Testis (tissue), 2 donors: ENCODE measurements at regions not wholly inside any gene's neighbourhood (a gene's known extent, or its start where the extent isn't known, plus 50 kb on each side); places are given as distances from the start of the nearest gene placed in this dataset.

ENCODE experiments used
- DNase-seq: peaks from one replicate; pipeline ENCODE4 v3.0.0-alpha.2; 2019
- H3K27ac ChIP-seq, 2 donors: fragments of 200-600 bp; sonication (generic); one replicate each; pipeline ENCODE4 v1.5.1; 2019
- H3K27me3 ChIP-seq: fragments of 200-600 bp; sonication (generic); one replicate; pipeline ENCODE4 v1.5.1; 2019
- H3K36me3 ChIP-seq: fragments of 200-600 bp; sonication (generic); one replicate; pipeline ENCODE4 v1.5.1; 2017; ENCODE audit warnings: low read depth; ENCODE audit errors: missing control alignments
- H3K4me1 ChIP-seq: fragments of 200-600 bp; sonication (generic); one replicate; pipeline ENCODE4 v1.5.1; 2019
- H3K4me3 ChIP-seq, 2 donors: fragments of 200-600 bp; sonication (generic); one replicate each; pipeline ENCODE4 v1.5.1; 2017 to 2019
- H3K9me3 ChIP-seq: fragments of 200-600 bp; sonication (generic); one replicate; pipeline ENCODE4 v1.5.1; 2017
- POLR2A ChIP-seq: fragments of 450-650 bp; IDR thresholded peaks from one replicate; pipeline ENCODE4 v1.6.1; 2017; ENCODE audit warnings: antibody characterized with exemption, mild to moderate bottlenecking, moderate library complexity
- WGBS, 2 donors: methylation state at CpG; one replicate each; pipeline ENCODE4 v1.1.5; 2018; 5-methylcytosine and 5-hydroxymethylcytosine counted together
- intact Hi-C: fragments of 100-400 bp; cut with DNase I; formaldehyde crosslinking; loops from one replicate; pipeline ENCODE4 v1.15.1; 2023; ENCODE audit warnings: low total_unique reads
- TF ChIP-seq, protein P1 (sequence below), 3 experiments: fragments of 450-650 bp in 2 of 3; fragments of 200-600 bp in 1 of 3; sonication (generic) in 1 of 3; IDR thresholded peaks; one replicate each; pipeline ENCODE4 v1.5.1; 2016 to 2019; ENCODE audit warnings: antibody characterized with exemption in 3 of 3, mild to moderate bottlenecking in 2 of 3, moderate library complexity in 1 of 3

DNA sequence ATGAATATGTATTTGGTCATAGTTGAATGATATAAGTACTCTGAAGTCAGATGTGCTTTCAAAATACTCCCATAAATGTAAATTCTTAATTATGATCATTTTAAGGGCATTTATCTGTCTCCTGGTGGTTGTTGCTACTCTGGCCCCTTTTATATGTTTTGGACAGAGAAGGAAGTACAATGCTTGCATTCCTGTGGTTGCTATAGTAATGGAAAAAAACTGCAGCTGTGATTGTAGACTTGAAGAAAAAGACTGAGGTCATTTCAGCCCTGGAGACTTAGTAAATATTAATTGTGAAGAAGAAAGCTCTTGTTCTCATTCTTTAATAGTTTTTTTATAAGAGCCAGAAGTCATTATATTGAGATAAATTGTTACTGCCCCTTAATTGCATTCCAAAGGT is 70.2 kb upstream of the FERD3L start:
- TF ChIP-seq POLR2A, result no peak
- TF ChIP-seq, protein P1, sequence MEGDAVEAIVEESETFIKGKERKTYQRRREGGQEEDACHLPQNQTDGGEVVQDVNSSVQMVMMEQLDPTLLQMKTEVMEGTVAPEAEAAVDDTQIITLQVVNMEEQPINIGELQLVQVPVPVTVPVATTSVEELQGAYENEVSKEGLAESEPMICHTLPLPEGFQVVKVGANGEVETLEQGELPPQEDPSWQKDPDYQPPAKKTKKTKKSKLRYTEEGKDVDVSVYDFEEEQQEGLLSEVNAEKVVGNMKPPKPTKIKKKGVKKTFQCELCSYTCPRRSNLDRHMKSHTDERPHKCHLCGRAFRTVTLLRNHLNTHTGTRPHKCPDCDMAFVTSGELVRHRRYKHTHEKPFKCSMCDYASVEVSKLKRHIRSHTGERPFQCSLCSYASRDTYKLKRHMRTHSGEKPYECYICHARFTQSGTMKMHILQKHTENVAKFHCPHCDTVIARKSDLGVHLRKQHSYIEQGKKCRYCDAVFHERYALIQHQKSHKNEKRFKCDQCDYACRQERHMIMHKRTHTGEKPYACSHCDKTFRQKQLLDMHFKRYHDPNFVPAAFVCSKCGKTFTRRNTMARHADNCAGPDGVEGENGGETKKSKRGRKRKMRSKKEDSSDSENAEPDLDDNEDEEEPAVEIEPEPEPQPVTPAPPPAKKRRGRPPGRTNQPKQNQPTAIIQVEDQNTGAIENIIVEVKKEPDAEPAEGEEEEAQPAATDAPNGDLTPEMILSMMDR (IDR thresholded peaks at IDR 0.05), result no peak

DNA sequence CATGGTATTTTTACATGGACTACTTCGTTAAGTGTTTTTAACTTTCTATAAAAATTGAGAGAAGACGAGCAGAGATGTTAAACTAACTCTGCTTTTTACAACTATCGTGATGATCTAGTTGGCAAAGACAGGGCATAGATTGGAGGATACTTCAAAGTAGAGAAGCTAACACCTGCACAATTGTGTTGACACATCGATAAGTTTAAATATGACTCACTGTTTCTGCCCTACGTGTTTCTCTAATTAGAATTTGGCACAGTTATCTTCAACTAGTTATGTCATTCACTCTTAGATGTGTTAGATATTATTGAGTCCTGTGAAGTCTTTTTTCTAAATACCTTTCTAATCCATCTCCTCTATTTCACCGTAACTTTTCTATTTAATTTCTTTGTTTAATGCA is 68.5 kb upstream of the FERD3L start:
- Histone ChIP-seq H3K36me3 (no peaks in the 10 kb centered on the region), H3K27ac (no peak overlapping the region), H3K27me3 (no peaks in the 10 kb centered on the region), H3K4me3 (no peak overlapping the region), H3K4me1 (no peaks in the 10 kb centered on the region), H3K9me3 (no peaks in the 10 kb centered on the region)
- intact Hi-C loops, result no loop called here
- WGBS, 2 donors, result 90 to 93% methylated on average over 6 of the region's 6 CpGs
- no peak for DNase-seq
- no peak for TF ChIP-seq POLR2A
- TF ChIP-seq, protein P1 (IDR thresholded peaks at IDR 0.05), result no peak

More for the DNA sequence above, 70.2 kb upstream of the FERD3L start:
- Histone ChIP-seq H3K9me3 (no peaks in the 10 kb centered on the region), H3K27ac (no peak overlapping the region), H3K4me1 (no peaks in the 10 kb centered on the region), H3K4me3 (no peak overlapping the region), H3K27me3 (no peaks in the 10 kb centered on the region), H3K36me3 (no peaks in the 10 kb centered on the region)
- intact Hi-C loops, result no loop called here
- no peak for DNase-seq

DNA sequence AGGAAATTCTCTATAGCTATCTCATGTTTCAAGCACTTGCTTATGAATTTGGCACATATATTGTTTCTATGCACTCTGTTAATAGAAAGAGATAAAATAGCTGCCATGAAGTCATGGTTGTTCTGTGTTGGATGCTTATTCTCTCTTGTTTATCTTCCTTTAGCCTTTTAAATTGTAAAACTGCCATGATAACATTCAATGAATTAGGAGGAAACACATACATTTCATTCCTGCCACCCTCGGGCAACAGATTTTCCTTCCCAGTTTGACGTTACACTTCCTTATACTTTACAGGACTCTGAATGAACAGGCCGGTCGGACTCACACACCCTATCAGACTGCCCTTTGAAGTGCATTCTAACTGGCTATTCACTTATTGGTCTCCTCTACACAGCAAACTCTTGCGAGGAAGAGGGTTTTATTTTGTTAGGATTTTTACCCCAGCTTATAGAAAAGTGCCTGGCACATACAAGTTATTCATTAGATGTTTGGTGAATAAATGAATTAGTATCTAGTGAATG is 65.7 kb upstream of the FERD3L start:
- intact Hi-C loops, result no loop called here
- WGBS, 2 donors, result 68 to 70% methylated on average over 5 of the region's 5 CpGs

DNA sequence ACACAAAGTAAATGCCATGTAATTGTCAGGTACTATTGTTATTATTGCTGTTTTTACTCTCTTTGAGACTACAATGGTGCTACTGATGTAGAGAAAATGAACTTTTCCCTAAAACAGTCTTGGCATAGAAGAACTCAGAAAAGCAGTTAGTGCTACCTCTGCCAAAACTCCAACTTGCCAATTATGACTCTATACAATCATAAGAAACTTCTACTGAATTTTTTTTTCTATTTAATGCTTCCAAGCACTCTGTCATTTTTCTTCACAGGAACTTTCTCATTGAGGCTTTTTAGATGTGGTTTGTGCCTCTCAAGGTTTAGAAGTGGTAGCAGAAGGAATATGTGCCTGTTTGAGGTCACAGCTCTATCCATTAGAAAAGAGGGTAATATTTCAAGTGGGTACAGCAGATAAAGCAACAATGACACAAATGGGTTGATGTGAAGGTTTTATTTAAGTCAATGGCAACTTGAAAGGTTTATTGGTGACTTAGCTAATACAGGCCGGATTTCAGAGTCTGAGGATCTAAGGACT is 64.0 kb upstream of the FERD3L start:
- H3K4me3 ChIP-seq, result no peak overlapping the region
- H3K27ac ChIP-seq, result no peak overlapping the region
- no peaks in the 10 kb centered on the region for H3K27me3 ChIP-seq
- DNase-seq, result no peak
- intact Hi-C loops, result no loop called here
- H3K4me1 ChIP-seq, result no peaks in the 10 kb centered on the region
- no peak for TF ChIP-seq POLR2A
- TF ChIP-seq, protein P1 (IDR thresholded peaks at IDR 0.05), result no peak
- WGBS, 2 donors, result 76 to 88% methylated on average over 1 of the region's 1 CpG
- no peaks in the 10 kb centered on the region for H3K36me3 ChIP-seq
- no peaks in the 10 kb centered on the region for H3K9me3 ChIP-seq

More for the DNA sequence above, 65.7 kb upstream of the FERD3L start:
- no peak for TF ChIP-seq POLR2A
- TF ChIP-seq, protein P1 (IDR thresholded peaks at IDR 0.05), result no peak
- Histone ChIP-seq H3K36me3 (no peaks in the 10 kb centered on the region), H3K27ac (no peak overlapping the region), H3K4me3 (no peak overlapping the region), H3K9me3 (no peaks in the 10 kb centered on the region), H3K4me1 (no peaks in the 10 kb centered on the region), H3K27me3 (no peaks in the 10 kb centered on the region)
- no peak for DNase-seq

DNA sequence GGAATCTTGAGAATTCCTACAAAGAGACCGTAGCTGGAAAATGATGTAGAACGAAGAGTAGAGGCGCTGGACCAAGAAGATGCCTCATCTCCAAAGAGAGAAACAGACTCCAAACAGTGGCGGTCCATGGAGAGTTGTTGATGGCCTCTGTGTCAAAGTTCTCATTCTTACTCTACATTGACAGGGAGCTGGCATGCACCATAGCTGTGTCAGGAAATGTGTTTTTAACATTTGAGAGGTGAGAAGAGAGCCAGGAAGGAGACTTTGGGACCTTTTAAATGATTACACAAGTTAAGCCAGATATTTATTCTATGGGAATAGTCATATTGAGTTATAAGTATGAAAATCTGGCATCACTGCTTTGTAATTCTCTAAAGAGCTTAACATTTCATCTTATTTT is 61.5 kb upstream of the FERD3L start:
- WGBS, 2 donors, result 94 to 98% methylated on average over 4 of the region's 4 CpGs
- H3K9me3 ChIP-seq, result no peaks in the 10 kb centered on the region
- TF ChIP-seq, protein P1 (IDR thresholded peaks at IDR 0.05), result no peak
- no peak for TF ChIP-seq POLR2A
- no peak for DNase-seq
- no peak overlapping the region for H3K4me3 ChIP-seq
- intact Hi-C loops, result no loop called here
- no peak overlapping the region for H3K27ac ChIP-seq
- no peaks in the 10 kb centered on the region for H3K36me3 ChIP-seq
- H3K27me3 ChIP-seq, result no peaks in the 10 kb centered on the region
- no peaks in the 10 kb centered on the region for H3K4me1 ChIP-seq
